NCI-H146 treated with DMSO at 0.1 percent for 48 hours (cell line): ENCODE measurements at regions not wholly inside any gene's neighbourhood (a gene's known extent, or its start where the extent isn't known, plus 50 kb on each side); places are given as distances from the start of the nearest gene placed in this dataset.

ENCODE experiments used
- DNase-seq: peaks from one replicate; lab custom pipeline; 2025; ENCODE audit not compliant: unreplicated experiment; lab: John Stamatoyannopoulos, UW

- no peak for DNase-seq
Measured at GRCh38 chr13:38519229-38519911, 167.5 kb upstream of the FREM2 start.

- no peak for DNase-seq
Measured at GRCh38 chr13:38520041-38520440, 166.8 kb upstream of the FREM2 start.

- DNase-seq: no peak
Measured at GRCh38 chr13:38527140-38527539, 159.7 kb upstream of the FREM2 start.

GRCh38 chr13:38528986-38529385, 157.9 kb upstream of the FREM2 start:
- DNase-seq: peak; percentile 15

- DNase-seq: no peak
Measured at GRCh38 chr13:38530492-38530891, 156.4 kb upstream of the FREM2 start.

GRCh38 chr13:38535261-38535660, 151.6 kb upstream of the FREM2 start:
- peak; percentile 92 for DNase-seq

- DNase-seq: no peak
Measured at GRCh38 chr13:38537051-38537450, 149.8 kb upstream of the FREM2 start.

GRCh38 chr13:38538422-38538821, 148.5 kb upstream of the FREM2 start:
- peak; percentile 77 for DNase-seq

- DNase-seq: no peak
Measured at GRCh38 chr13:38539632-38540031, 147.2 kb upstream of the FREM2 start.

GRCh38 chr13:38542601-38543000, 144.3 kb upstream of the FREM2 start:
- no peak for DNase-seq

GRCh38 chr13:38543561-38543960, 143.3 kb upstream of the FREM2 start:
- no peak for DNase-seq

GRCh38 chr13:38563739-38564138, 123.1 kb upstream of the FREM2 start:
- no peak for DNase-seq

- peak; percentile 84 for DNase-seq
Measured at GRCh38 chr13:38564256-38565150, 122.4 kb upstream of the FREM2 start.

GRCh38 chr13:38566023-38566422, 120.9 kb upstream of the FREM2 start:
- no peak for DNase-seq

- DNase-seq: peak; percentile 54
Measured at GRCh38 chr13:38566519-38566918, 120.4 kb upstream of the FREM2 start.

GRCh38 chr13:38570706-38571105, 116.2 kb upstream of the FREM2 start:
- DNase-seq: no peak

- DNase-seq: no peak
Measured at GRCh38 chr13:38575427-38575826, 111.5 kb upstream of the FREM2 start.

GRCh38 chr13:38577048-38577447, 109.8 kb upstream of the FREM2 start:
- no peak for DNase-seq

- DNase-seq: peak; percentile 73
Measured at GRCh38 chr13:38582133-38582532, 104.7 kb upstream of the FREM2 start.

GRCh38 chr13:38590230-38590629, 96.6 kb upstream of the FREM2 start:
- DNase-seq: no peak

GRCh38 chr13:38590796-38591507, 95.9 kb upstream of the FREM2 start:
- DNase-seq: peak; percentile 37

GRCh38 chr13:38602266-38602665, 84.6 kb upstream of the FREM2 start:
- no peak for DNase-seq
